GM20000 (cell line): ENCODE measurements at regions not wholly inside any gene's neighbourhood (a gene's known extent, or its start where the extent isn't known, plus 50 kb on each side); places are given as distances from the start of the nearest gene placed in this dataset.

Source experiments
- DNase-seq: peaks from one replicate; pipeline ENCODE4 v3.0.0; 2012; ENCODE audit warnings: low spot score
- CTCF ChIP-seq: IDR thresholded peaks from 2 replicates; pipeline ENCODE4 v1.5.1; 2012; ENCODE audit warnings: mild to moderate bottlenecking, control low read depth; ENCODE audit errors: extremely low read depth, missing control alignments

GRCh38 chr3:31170932-31171670 is 276.6 kb upstream of the GADL1 start:
- no peak for TF ChIP-seq CTCF

DNA sequence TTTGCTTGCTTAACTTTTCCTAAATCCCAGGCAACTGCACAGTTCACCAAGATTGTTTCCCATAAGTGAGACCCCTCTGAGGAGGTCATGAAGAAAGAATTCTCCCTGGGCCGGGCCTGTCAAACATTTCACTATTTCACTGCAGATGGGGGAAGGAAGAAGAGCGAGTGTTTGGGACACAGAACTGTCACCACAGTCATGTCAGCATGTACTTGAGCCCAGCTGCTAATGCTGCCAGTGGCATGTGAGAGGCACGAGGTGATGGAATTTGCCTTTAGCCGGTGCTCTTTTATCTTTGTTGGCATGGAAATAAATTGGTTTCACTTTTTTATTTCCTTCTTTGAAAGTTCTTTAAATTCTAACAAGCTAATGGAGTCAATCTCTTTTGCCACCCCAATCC is 277.9 kb upstream of the GADL1 start:
- DNase-seq, result no peak
- no peak for TF ChIP-seq CTCF

More at GRCh38 chr3:31170932-31171670, 276.6 kb upstream of the GADL1 start:
- DNase-seq, result no peak

GRCh38 chr3:31173118-31173718 is 278.8 kb upstream of the GADL1 start:
- no peak for DNase-seq
- TF ChIP-seq CTCF, result no peak

GRCh38 chr3:31174079-31174478 is 279.6 kb upstream of the GADL1 start:
- TF ChIP-seq CTCF, result no peak

GRCh38 chr3:31176045-31176444 is 281.6 kb upstream of the GADL1 start:
- no peak for TF ChIP-seq CTCF
- no peak for DNase-seq

More at GRCh38 chr3:31174079-31174478, 279.6 kb upstream of the GADL1 start:
- DNase-seq, result no peak

DNA sequence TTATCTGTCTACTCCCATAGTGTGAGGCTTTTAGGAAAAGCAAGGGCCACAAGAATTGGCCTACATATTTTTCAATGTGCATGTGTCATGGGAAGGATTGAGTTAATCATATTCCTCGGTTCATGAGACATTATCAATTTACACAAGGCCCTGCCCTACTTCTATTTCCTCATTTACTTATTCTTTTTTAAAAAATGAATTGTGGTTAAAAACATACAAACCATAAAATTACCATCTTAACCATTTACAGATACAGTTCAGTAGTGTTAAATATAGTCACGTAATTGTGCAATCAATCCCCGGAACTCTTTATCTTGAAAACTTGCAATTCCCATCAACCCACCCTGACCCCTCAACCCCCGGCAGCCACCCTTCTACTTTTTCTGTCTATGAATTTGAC is 284.0 kb upstream of the GADL1 start:
- no peak for TF ChIP-seq CTCF
- DNase-seq, result no peak

GRCh38 chr3:31179768-31180167 is 285.3 kb upstream of the GADL1 start:
- no peak for TF ChIP-seq CTCF
- no peak for DNase-seq
